ENCODE measurements at regions not wholly inside any gene's neighbourhood (a gene's known extent, or its start where the extent isn't known, plus 50 kb on each side); places are given as distances from the start of the nearest gene placed in this dataset.
"Not testable (repeated sequence)": the region's sequence is repeated elsewhere in the genome, so short reads cannot be mapped to it uniquely, and the experiment has no call there.

GRCh38 chr12:118547606-118548005 lies 171.3 kb downstream of the SUDS3 start:
- not testable (repeated sequence) for TF ChIP-seq CTCF (IDR thresholded peaks at IDR 0.05; ENCODE audit: low read length); EZH2 (optimal IDR thresholded peaks at IDR 0.05; ENCODE audit: low read depth, low read length); EZH2phosphoT487 (IDR thresholded peaks at IDR 0.05; ENCODE audit: low read length)
